Inflammatory macrophage (primary cell): ENCODE measurements at regions not wholly inside any gene's neighbourhood (a gene's known extent, or its start where the extent isn't known, plus 50 kb on each side); places are given as distances from the start of the nearest gene placed in this dataset.

Experiments used
- DNase-seq, 2 donors: peaks; one replicate each; pipeline ENCODE4 v3.0.0-alpha.2; 2020 to 2022

- DNase-seq: peak; percentile 77 to 83
Measured at GRCh38 chr17:81345228-81346089, 49.8 kb upstream of the BAHCC1 start.
